SU-DHL-6 (cell line): ENCODE measurements at regions not wholly inside any gene's neighbourhood (a gene's known extent, or its start where the extent isn't known, plus 50 kb on each side); places are given as distances from the start of the nearest gene placed in this dataset.
"Not testable (repeated sequence)": the region's sequence is repeated elsewhere in the genome, so short reads cannot be mapped to it uniquely, and the experiment has no call there.

Source experiments
- H2AFZ ChIP-seq: fragments of 200-600 bp; sonication (generic); 2 replicates; pipeline ENCODE4 v1.6.1; 2014; ENCODE audit warnings: low read depth, mild to moderate bottlenecking, moderate library complexity, mixed read lengths, antibody characterized with exemption, low read length; ENCODE audit not compliant: severe bottlenecking
- H3F3A ChIP-seq: fragments of 200-600 bp; shearing (Covaris generic); 2 replicates; pipeline ENCODE4 v1.6.0; 2016; ENCODE audit warnings: antibody characterized with exemption, mild to moderate bottlenecking; ENCODE audit not compliant: insufficient read depth
- H3K27ac ChIP-seq: fragments of 200-600 bp; sonication (generic); 2 replicates; pipeline ENCODE4 v1.5.1; 2016; ENCODE audit warnings: low read depth, mild to moderate bottlenecking, low read length, moderate library complexity, mixed read lengths
- H3K27me3 ChIP-seq: fragments of 200-600 bp; sonication (generic), shearing (Covaris generic); 2 replicates; pipeline ENCODE4 v1.6.0; 2014; ENCODE audit warnings: mild to moderate bottlenecking, low read length
- H3K36me3 ChIP-seq: fragments of 200-600 bp; sonication (generic); 2 replicates; pipeline ENCODE4 v1.6.1; 2014; ENCODE audit warnings: mild to moderate bottlenecking, low read length, mixed read lengths
- H3K4me2 ChIP-seq: fragments of 300-600, 200-600 bp; shearing (Covaris generic), sonication (generic); 2 replicates; pipeline ENCODE4 v1.6.0; 2014; ENCODE audit warnings: low read length, low read depth, mild to moderate bottlenecking; ENCODE audit not compliant: poor library complexity, severe bottlenecking
- H3K4me3 ChIP-seq: fragments of 200-600 bp; sonication (generic); 2 replicates; pipeline ENCODE4 v1.5.1; 2014; ENCODE audit warnings: antibody characterized with exemption, low read length, mild to moderate bottlenecking, mixed read lengths; ENCODE audit not compliant: insufficient read depth, poor library complexity, severe bottlenecking
- H3K79me2 ChIP-seq: fragments of 200-600 bp; sonication (generic); 2 replicates; pipeline ENCODE4 v1.6.1; 2014; ENCODE audit warnings: mild to moderate bottlenecking, low read length, moderate library complexity; ENCODE audit not compliant: insufficient read depth
- H3K9ac ChIP-seq: fragments of 200-600 bp; sonication (generic); 2 replicates; pipeline ENCODE4 v1.7.0; 2014; ENCODE audit warnings: mild to moderate bottlenecking, low read length
- H3K9me2 ChIP-seq: fragments of 200-600 bp; sonication (generic); replicated peaks from 2 replicates; pipeline ENCODE4 v1.6.1; 2014; ENCODE audit warnings: low read length; ENCODE audit not compliant: insufficient read depth
- H3K9me3 ChIP-seq: fragments of 200-600 bp; sonication (generic); 2 replicates; pipeline ENCODE4 v1.6.1; 2014; ENCODE audit warnings: low read length, mixed read lengths; ENCODE audit not compliant: insufficient read depth
- H4K20me1 ChIP-seq: fragments of 200-600 bp; sonication (generic); 2 replicates; pipeline ENCODE4 v1.6.1; 2014; ENCODE audit warnings: low read depth, mild to moderate bottlenecking, antibody characterized with exemption, low read length, moderate library complexity, mixed read lengths
- CTCF ChIP-seq: fragments of 200-600 bp; sonication (generic); IDR thresholded peaks from one replicate; pipeline ENCODE4 v1.5.1; 2017; ENCODE audit warnings: antibody characterized with exemption, mild to moderate bottlenecking, low read length, moderate library complexity; ENCODE audit not compliant: insufficient read depth, poor library complexity, severe bottlenecking
- EZH2phosphoT487 ChIP-seq: fragments of 200-600 bp; sonication (generic), shearing (Covaris generic); conservative IDR thresholded peaks from 2 replicates; pipeline ENCODE4 v1.6.1; 2018; ENCODE audit warnings: mild to moderate bottlenecking, antibody characterized with exemption, low read length, moderate library complexity, mixed read lengths

GRCh38 chr4:127491571-127491970 lies 141.2 kb upstream of the INTU start:
- no peaks in the 10 kb centered on the region for H3K79me2 ChIP-seq
- H3K4me2 ChIP-seq, result no peak overlapping the region
- H3K4me3 ChIP-seq, result no peak overlapping the region
- H3K36me3 ChIP-seq, result no peaks in the 10 kb centered on the region
- H2AFZ ChIP-seq, result no peak overlapping the region
- TF ChIP-seq CTCF (no peak), EZH2phosphoT487 (no peak)
- no peaks in the 10 kb centered on the region for H3K9me2 ChIP-seq
- H3K9me3 ChIP-seq, result no peaks in the 10 kb centered on the region
- H3K27ac ChIP-seq, result no peak overlapping the region
- H3K27me3 ChIP-seq, result no peaks in the 10 kb centered on the region
- no peaks in the 10 kb centered on the region for H4K20me1 ChIP-seq
- no peak overlapping the region for H3K9ac ChIP-seq
- no peaks in the 10 kb centered on the region for H3F3A ChIP-seq

GRCh38 chr4:127496875-127497274 lies 135.9 kb upstream of the INTU start:
- not testable (repeated sequence) for H4K20me1 ChIP-seq, H3K9me3 ChIP-seq, H2AFZ ChIP-seq, H3K9ac ChIP-seq, H3K9me2 ChIP-seq, H3F3A ChIP-seq, H3K4me2 ChIP-seq, H3K79me2 ChIP-seq, H3K27me3 ChIP-seq, H3K27ac ChIP-seq, H3K36me3 ChIP-seq, H3K4me3 ChIP-seq

- H3K79me2 ChIP-seq, result no peaks in the 10 kb centered on the region
These were observed 134.4 kb upstream of the INTU start for GRCh38 chr4:127498366-127498765.

GRCh38 chr4:127500242-127500641 lies 132.5 kb upstream of the INTU start:
- no peaks in the 10 kb centered on the region for H3F3A ChIP-seq
- H3K27ac ChIP-seq, result no peak overlapping the region
- H3K27me3 ChIP-seq, result no peaks in the 10 kb centered on the region
- H3K36me3 ChIP-seq, result no peaks in the 10 kb centered on the region
- no peak overlapping the region for H3K4me2 ChIP-seq
- no peaks in the 10 kb centered on the region for H3K9me3 ChIP-seq
- H2AFZ ChIP-seq, result no peak overlapping the region
- H3K79me2 ChIP-seq, result no peaks in the 10 kb centered on the region
- no peaks in the 10 kb centered on the region for H3K9me2 ChIP-seq
- TF ChIP-seq CTCF (no peak), EZH2phosphoT487 (no peak)
- H3K9ac ChIP-seq, result no peak overlapping the region
- no peaks in the 10 kb centered on the region for H4K20me1 ChIP-seq
- H3K4me3 ChIP-seq, result no peak overlapping the region

More at GRCh38 chr4:127498366-127498765, 134.4 kb upstream of the INTU start:
- Histone ChIP-seq H3K9me3 (no peaks in the 10 kb centered on the region), H3K27ac (no peak overlapping the region), H3K27me3 (no peaks in the 10 kb centered on the region), H3K9ac (no peak overlapping the region), H4K20me1 (no peaks in the 10 kb centered on the region), H3K36me3 (no peaks in the 10 kb centered on the region), H3K4me2 (no peak overlapping the region), H3K9me2 (no peaks in the 10 kb centered on the region), H2AFZ (no peak overlapping the region), H3F3A (no peaks in the 10 kb centered on the region), H3K4me3 (no peak overlapping the region)
- TF ChIP-seq CTCF, result no peak
- TF ChIP-seq EZH2phosphoT487, result no peak
